H9 (cell line): ENCODE measurements at regions not wholly inside any gene's neighbourhood (a gene's known extent, or its start where the extent isn't known, plus 50 kb on each side); places are given as distances from the start of the nearest gene placed in this dataset.

Experiments
- DNase-seq: peaks from one replicate; pipeline ENCODE4 v3.0.0-alpha.2; 2017
- H2AFZ ChIP-seq: one replicate; pipeline ENCODE4 v1.6.1; 2013; ENCODE audit warnings: mild to moderate bottlenecking, low read length, control low read depth, moderate library complexity
- H2AK5ac ChIP-seq: 2 replicates; pipeline ENCODE4 v1.6.1; 2013; ENCODE audit warnings: low read length, control low read depth, mixed read lengths; ENCODE audit not compliant: insufficient read length
- H2BK120ac ChIP-seq: one replicate; pipeline ENCODE4 v1.6.1; 2013; ENCODE audit warnings: low read depth, mild to moderate bottlenecking, low read length, control low read depth, inconsistent platforms; ENCODE audit not compliant: poor library complexity, severe bottlenecking
- H2BK12ac ChIP-seq: 2 replicates; pipeline ENCODE4 v1.6.1; 2013; ENCODE audit warnings: low read length, control low read depth, mixed read lengths, low read depth; ENCODE audit not compliant: insufficient read length
- H2BK15ac ChIP-seq: 2 replicates; pipeline ENCODE4 v1.6.1; 2013; ENCODE audit warnings: low read depth, low read length, control low read depth
- H2BK20ac ChIP-seq: one replicate; pipeline ENCODE4 v1.6.1; 2013; ENCODE audit warnings: low read depth, mild to moderate bottlenecking, low read length, control low read depth, inconsistent platforms; ENCODE audit not compliant: poor library complexity, severe bottlenecking
- H2BK5ac ChIP-seq: 2 replicates; pipeline ENCODE4 v1.6.1; 2013; ENCODE audit warnings: low read length, control low read depth, mixed read lengths; ENCODE audit not compliant: insufficient read length
- H3K14ac ChIP-seq: 2 replicates; pipeline ENCODE4 v1.6.1; 2013; ENCODE audit warnings: low read length, control low read depth; ENCODE audit not compliant: insufficient read depth
- H3K18ac ChIP-seq: 2 replicates; pipeline ENCODE4 v1.6.1; 2013; ENCODE audit warnings: low read depth, mild to moderate bottlenecking, mixed read lengths, low read length, control low read depth; ENCODE audit not compliant: insufficient read length
- H3K23ac ChIP-seq: 2 replicates; pipeline ENCODE4 v1.6.1; 2013; ENCODE audit warnings: low read length, control low read depth, mixed read lengths, low read depth; ENCODE audit not compliant: insufficient read length
- H3K23me2 ChIP-seq: 2 replicates; pipeline ENCODE4 v1.6.1; 2013; ENCODE audit warnings: low read depth, mild to moderate bottlenecking, mixed read lengths, low read length, control low read depth; ENCODE audit not compliant: insufficient read length, poor library complexity, severe bottlenecking
- H3K27ac ChIP-seq: 2 replicates; pipeline ENCODE4 v1.5.1; 2013; ENCODE audit warnings: low read length, control low read depth, mixed read lengths, low read depth; ENCODE audit not compliant: insufficient read length
- H3K27me3 ChIP-seq: 2 replicates; pipeline ENCODE4 v1.6.1; 2013; ENCODE audit warnings: low read length, control low read depth, inconsistent platforms; ENCODE audit not compliant: insufficient read depth
- H3K4ac ChIP-seq: 2 replicates; pipeline ENCODE4 v1.6.1; 2013; ENCODE audit warnings: low read depth, mild to moderate bottlenecking, control low read depth, inconsistent platforms, low read length, moderate library complexity
- H3K4me1 ChIP-seq: 2 replicates; pipeline ENCODE4 v1.6.1; 2013; ENCODE audit warnings: low read length, control low read depth, inconsistent platforms; ENCODE audit not compliant: insufficient read depth
- H3K4me2 ChIP-seq: 2 replicates; pipeline ENCODE4 v1.6.1; 2013; ENCODE audit warnings: low read length, control low read depth, mixed read lengths; ENCODE audit not compliant: insufficient read length, insufficient read depth
- H3K56ac ChIP-seq: 2 replicates; pipeline ENCODE4 v1.6.1; 2013; ENCODE audit warnings: low read depth, mild to moderate bottlenecking, mixed read lengths, low read length, control low read depth; ENCODE audit not compliant: insufficient read length
- H3K79me1 ChIP-seq: 2 replicates; pipeline ENCODE4 v1.6.1; 2013; ENCODE audit warnings: low read depth, mild to moderate bottlenecking, moderate library complexity, low read length, control low read depth, inconsistent platforms; ENCODE audit not compliant: insufficient read depth, poor library complexity, severe bottlenecking
- H3K79me2 ChIP-seq: 2 replicates; pipeline ENCODE4 v1.6.1; 2013; ENCODE audit warnings: low read length, control low read depth, inconsistent platforms; ENCODE audit not compliant: insufficient read depth
- H3K9ac ChIP-seq: 2 replicates; pipeline ENCODE4 v1.6.1; 2013; ENCODE audit warnings: low read length, control low read depth, mixed read lengths; ENCODE audit not compliant: insufficient read length; ENCODE audit errors: extremely low read depth
- H3K9me3 ChIP-seq: one replicate; pipeline ENCODE4 v1.6.1; 2013; ENCODE audit warnings: low read depth, low read length, inconsistent platforms; ENCODE audit not compliant: control insufficient read depth
- H3T11ph ChIP-seq: one replicate; pipeline ENCODE4 v1.6.1; 2013; ENCODE audit warnings: mild to moderate bottlenecking, low read length, control low read depth, inconsistent platforms
- H4K20me1 ChIP-seq: one replicate; pipeline ENCODE4 v1.6.1; 2013; ENCODE audit not compliant: control insufficient read depth, insufficient read length, insufficient read depth
- H4K5ac ChIP-seq: 2 replicates; pipeline ENCODE4 v1.6.1; 2013; ENCODE audit warnings: low read depth, mild to moderate bottlenecking, mixed read lengths, low read length, control low read depth; ENCODE audit not compliant: insufficient read length
- H4K8ac ChIP-seq: replicated peaks from 2 replicates; pipeline ENCODE4 v1.6.1; 2013; ENCODE audit warnings: low read length, control low read depth, mixed read lengths, low read depth; ENCODE audit not compliant: insufficient read length
- H4K91ac ChIP-seq: 2 replicates; pipeline ENCODE4 v1.6.1; 2013; ENCODE audit warnings: low read depth, mild to moderate bottlenecking, moderate library complexity, mixed read lengths, low read length, control low read depth; ENCODE audit not compliant: insufficient read length
- H3K27ac Mint-ChIP-seq, 3 experiments: 2 replicates in 2 of 3; 3 replicates in 1 of 3; pipeline ENCODE4 v1.8.0; 2020 to 2021; ENCODE audit warnings: mixed read lengths in 3 of 3, mild to moderate bottlenecking in 1 of 3, moderate library complexity in 1 of 3
- H3K27me3 Mint-ChIP-seq: 2 replicates; pipeline ENCODE4 v1.8.0; 2021; ENCODE audit warnings: low read depth, mild to moderate bottlenecking, moderate library complexity, mixed read lengths
- H3K36me3 Mint-ChIP-seq, 3 experiments: 2 replicates in 2 of 3; 3 replicates in 1 of 3; pipeline ENCODE4 v1.8.0; 2020 to 2021; ENCODE audit warnings: low read depth in 3 of 3, mixed read lengths in 3 of 3; ENCODE audit not compliant: insufficient read depth in 1 of 3
- H3K4me1 Mint-ChIP-seq, 2 experiments: 2 replicates each; pipeline ENCODE4 v1.8.0; 2020; ENCODE audit warnings: mixed read lengths in 2 of 2
- H3K4me3 Mint-ChIP-seq, 2 experiments: 2 replicates in 1 of 2; 3 replicates in 1 of 2; pipeline ENCODE4 v1.8.0; 2020 to 2021; ENCODE audit warnings: mild to moderate bottlenecking in 2 of 2, mixed read lengths in 2 of 2, moderate library complexity in 1 of 2
- H3K9me3 Mint-ChIP-seq, 2 experiments: 2 replicates in 1 of 2; 3 replicates in 1 of 2; pipeline ENCODE4 v1.8.0; 2020; ENCODE audit warnings: mild to moderate bottlenecking in 2 of 2, mixed read lengths in 2 of 2, moderate library complexity in 1 of 2
- WGBS: extraction: QIAGEN DNeasy Blood & Tissue Kit; methylation state at CpG from one replicate; pipeline ENCODE4 v1.1.7; 2013; ENCODE audit warnings: missing lambda C conversion rate, low lambda C conversion rate, mixed read lengths; ENCODE audit not compliant: insufficient read length; ENCODE audit errors: extremely low coverage; 5-methylcytosine and 5-hydroxymethylcytosine counted together
- TF ChIP-seq, protein P1 (sequence below): fragments of 200-600 bp; sonication (generic); conservative IDR thresholded peaks from 3 replicates; pipeline ENCODE4 v1.8.0; 2021; ENCODE audit warnings: antibody characterized with exemption, mild to moderate bottlenecking

DNA sequence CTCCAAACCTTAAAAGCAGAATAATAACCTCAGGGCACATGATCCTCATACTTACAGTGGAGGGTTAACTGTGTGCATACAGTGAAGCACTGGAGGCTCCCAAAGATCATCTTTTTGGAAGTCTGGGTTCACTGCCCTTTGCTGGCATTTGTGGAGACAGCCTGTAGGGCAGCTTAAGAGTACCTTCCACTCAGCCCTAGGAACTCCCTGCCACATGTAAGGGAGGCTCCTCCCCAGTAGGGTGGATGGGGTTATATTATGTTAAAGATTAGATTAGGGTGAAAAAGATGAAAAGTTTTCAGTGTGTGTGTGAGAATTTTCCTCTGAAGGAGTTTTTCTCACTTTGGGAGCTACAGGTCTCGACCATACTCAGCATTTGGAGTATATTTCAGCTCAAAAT lies 388.4 kb downstream of the RAB28 start:
- TF ChIP-seq, protein P1, sequence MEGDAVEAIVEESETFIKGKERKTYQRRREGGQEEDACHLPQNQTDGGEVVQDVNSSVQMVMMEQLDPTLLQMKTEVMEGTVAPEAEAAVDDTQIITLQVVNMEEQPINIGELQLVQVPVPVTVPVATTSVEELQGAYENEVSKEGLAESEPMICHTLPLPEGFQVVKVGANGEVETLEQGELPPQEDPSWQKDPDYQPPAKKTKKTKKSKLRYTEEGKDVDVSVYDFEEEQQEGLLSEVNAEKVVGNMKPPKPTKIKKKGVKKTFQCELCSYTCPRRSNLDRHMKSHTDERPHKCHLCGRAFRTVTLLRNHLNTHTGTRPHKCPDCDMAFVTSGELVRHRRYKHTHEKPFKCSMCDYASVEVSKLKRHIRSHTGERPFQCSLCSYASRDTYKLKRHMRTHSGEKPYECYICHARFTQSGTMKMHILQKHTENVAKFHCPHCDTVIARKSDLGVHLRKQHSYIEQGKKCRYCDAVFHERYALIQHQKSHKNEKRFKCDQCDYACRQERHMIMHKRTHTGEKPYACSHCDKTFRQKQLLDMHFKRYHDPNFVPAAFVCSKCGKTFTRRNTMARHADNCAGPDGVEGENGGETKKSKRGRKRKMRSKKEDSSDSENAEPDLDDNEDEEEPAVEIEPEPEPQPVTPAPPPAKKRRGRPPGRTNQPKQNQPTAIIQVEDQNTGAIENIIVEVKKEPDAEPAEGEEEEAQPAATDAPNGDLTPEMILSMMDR, result no peak
- Histone ChIP-seq H2BK20ac (no peak overlapping the region), H4K5ac (no peak overlapping the region), H3K9ac (no peak overlapping the region), H3K23me2 (no peaks in the 10 kb centered on the region), H3K4ac (no peak overlapping the region), H3K18ac (no peak overlapping the region), H2AK5ac (no peak overlapping the region), H4K8ac (no peak overlapping the region), H2BK12ac (no peak overlapping the region), H4K20me1 (no peaks in the 10 kb centered on the region), H3T11ph (no peak overlapping the region), H2BK15ac (no peak overlapping the region), H3K9me3 (no peaks in the 10 kb centered on the region), H2BK120ac (no peak overlapping the region), H3K23ac (no peak overlapping the region), H3K4me1 (no peaks in the 10 kb centered on the region), H3K27ac (no peak overlapping the region), H3K27me3 (no peaks in the 10 kb centered on the region; the same call in 1 of the 2 replicates), H4K91ac (no peak overlapping the region), H2BK5ac (no peak overlapping the region), H3K79me2 (no peaks in the 10 kb centered on the region), H2AFZ (no peak overlapping the region), H3K56ac (no peak overlapping the region), H3K79me1 (no peaks in the 10 kb centered on the region), H3K14ac (no peak overlapping the region), H3K4me2 (no peak overlapping the region)
- Mint-ChIP-seq H3K9me3 (peaks cover 0 to 3% of the 10 kb centered on the region in 2 experiments; a peak in 3 of 5 replicates), H3K27ac (no peak overlapping the region), H3K4me3 (no peak overlapping the region), H3K27me3 (peaks cover 2% of the 10 kb centered on the region; the same call in 1 of the 2 replicates), H3K4me1 (peaks cover 9 to 27% of the 10 kb centered on the region in 2 experiments), H3K36me3 (no peaks in the 10 kb centered on the region)
- DNase-seq, result no peak
- WGBS, result no CpG with 5 or more reads among the region's 1 CpG
